ENCODE measurements at regions not wholly inside any gene's neighbourhood (a gene's known extent, or its start where the extent isn't known, plus 50 kb on each side); places are given as distances from the start of the nearest gene placed in this dataset.
A peak's percentile ranks its signal among the peaks of the same experiment; 100 is the strongest.

GRCh38 chr11:97703851-97704250 lies 1314.0 kb downstream of the JRKL start:
- DNase-seq, result no peak

DNA sequence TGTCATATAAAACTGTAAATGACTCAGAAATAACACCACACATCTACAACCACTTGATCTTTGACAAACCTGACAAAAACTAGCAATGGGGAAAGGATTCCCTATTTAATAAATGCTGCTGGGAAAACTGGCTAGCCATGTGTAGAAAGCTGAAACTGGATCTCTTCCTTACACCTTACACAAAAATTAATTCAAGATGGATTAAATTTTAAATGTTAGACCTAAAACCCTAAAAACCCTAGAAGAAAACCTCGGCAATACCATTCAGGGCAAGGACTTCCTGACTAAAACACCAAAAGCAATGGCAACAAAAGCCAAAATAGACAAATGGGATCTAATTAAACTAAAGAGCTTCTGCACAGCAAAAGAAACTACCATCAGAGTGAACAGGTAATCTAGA lies 1315.3 kb upstream of the CNTN5 start:
- DNase-seq, result peak; percentile 64

GRCh38 chr11:97717922-97718321 lies 1302.8 kb upstream of the CNTN5 start:
- DNase-seq, result no peak

DNA sequence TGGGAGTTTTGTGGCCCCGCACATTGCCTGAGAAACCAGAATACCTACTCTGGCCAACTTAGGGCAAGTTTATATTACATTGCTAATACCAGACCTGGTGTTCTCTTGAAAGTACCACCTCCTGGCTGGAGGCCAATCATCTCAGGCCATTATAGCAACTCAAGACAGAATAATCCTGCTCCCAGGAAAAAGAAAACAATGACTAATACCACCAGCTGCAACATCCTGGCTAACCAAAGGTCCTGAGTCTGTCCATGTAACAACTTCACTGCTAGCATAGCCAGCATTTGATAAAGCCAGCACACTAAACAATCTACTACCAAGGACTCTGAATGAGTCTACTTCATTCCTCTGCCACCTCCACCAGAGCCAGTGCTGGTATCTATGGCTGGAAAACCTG lies 1298.7 kb upstream of the CNTN5 start:
- DNase-seq, result no peak

DNA sequence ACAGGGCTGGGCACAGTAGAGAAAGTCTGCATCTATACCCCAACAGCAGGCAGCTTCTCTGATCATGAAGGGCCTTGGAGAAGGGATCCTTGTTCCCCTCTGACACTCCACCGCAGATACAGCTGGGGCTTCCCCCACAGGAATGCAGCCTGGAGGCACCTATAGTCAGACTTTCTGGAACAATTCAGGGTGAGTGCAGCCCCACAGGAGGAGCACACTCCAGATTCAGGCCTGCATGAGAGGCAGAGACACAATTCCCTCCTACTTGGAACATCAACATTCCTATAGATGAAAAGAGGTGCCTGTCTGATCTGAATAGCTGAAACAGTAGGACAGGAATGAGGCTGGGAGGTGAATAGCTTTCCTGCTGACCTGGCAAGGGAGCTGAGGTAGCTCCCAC lies 1298.0 kb upstream of the CNTN5 start:
- DNase-seq, result no peak

- peak; percentile 10 for DNase-seq
Measured at GRCh38 chr11:97729546-97730272, 1291.0 kb upstream of the CNTN5 start.

DNA sequence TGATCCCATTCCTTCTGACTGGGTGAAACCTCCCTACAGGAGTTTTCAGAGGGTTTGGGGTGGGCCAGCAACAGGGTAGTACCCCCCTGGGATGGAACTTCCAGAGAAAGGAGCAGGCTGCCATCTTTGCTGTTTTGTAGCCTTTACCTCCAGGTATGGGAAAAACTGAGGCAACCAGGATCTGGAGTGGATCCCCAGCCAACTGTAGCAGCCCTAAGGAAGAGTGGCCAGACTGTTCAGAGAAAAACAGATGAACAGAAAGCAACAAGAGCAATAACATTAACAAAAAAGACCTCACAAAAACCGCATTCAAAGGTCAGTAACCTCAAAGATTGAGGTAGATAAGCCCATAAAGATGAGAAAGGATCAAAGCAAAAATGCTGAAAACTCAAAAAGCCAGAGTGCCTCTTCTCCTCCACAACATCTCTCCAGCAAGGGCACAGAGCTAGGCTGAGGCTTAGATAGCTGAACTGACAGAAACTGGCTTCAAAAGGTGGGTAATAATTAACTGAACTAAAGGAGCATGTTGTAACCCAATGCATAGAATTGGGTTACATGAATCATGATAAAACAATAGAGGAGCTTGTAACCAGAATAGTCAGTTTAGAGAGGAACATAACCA lies 1288.6 kb upstream of the CNTN5 start:
- no peak for DNase-seq

DNA sequence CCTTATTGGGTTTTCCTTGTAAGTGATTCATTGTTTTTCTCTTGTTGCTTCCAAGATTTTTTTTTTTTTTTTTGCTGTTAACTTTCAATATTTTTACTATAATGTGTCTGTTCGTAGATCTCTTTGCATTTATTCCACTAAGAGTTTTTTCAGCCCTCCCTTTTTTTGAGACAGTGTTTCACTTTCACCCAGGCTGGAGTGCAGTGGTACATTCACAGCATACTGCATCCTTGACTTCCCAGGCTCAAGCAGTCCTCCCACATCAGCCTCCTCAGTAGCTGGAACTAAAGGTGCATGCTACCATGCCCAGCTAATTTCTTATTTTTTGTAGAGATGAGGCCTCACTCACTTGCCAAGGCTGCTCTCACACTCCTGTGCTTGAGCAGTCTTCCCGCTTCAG lies 1282.0 kb upstream of the CNTN5 start:
- DNase-seq, result no peak

DNA sequence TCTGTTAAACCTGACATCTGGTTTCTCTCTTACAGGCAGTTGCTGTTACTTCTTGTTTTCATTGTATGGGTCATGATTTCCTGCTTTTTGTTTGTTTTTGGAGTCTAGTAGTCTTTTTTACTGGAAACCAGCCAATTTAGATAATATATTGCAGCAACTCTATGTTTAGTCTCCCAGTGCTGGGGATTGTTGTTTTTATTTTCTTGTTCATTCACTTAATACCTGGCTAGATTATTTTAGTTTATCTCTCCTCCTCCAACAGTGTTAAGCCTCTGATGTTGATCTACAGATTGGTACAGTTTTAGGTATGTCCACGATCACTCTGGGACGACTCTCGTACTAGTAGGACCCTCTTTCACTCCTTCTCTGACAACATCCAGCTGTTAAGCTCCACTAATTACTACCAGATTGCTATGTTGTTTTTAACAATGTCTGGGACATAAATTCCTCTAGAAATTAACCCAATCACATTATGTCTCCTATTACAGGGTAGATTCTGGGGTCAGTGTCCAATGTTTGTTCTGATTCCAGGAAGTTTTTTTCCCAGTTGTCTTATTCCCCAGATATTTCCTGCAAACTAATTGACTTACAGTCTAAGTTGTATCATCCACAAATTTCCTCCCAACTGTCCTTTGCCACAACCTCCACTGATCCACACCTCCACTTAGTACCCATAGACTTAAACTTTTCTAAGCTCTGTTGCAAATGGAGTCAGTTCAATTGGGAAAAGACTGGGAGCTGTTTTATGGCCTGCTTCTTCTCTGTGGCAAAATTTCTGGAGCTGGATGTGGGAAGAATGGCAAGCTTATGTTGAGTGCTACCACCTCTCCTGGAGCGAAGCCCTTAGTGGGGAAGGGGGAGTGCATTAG lies 1280.6 kb upstream of the CNTN5 start:
- DNase-seq, result peak; percentile 66

DNA sequence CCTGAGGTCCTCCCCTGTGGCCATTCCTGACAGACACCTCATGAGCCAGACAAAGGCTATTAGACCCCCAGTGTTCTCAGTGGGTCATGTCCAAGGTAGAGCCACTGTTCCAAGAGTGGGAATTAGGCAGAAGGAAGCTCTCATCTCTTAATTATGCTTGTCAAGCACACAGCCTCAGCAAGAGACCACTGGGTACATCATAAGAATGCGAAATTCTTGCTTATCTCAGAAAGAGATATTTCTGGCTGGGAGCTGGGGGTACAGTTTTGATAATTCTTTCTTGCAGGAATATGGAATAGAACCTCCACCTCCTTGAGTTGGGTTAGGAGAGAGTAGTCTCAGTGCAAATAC lies 1280.0 kb upstream of the CNTN5 start:
- no peak for DNase-seq

DNA sequence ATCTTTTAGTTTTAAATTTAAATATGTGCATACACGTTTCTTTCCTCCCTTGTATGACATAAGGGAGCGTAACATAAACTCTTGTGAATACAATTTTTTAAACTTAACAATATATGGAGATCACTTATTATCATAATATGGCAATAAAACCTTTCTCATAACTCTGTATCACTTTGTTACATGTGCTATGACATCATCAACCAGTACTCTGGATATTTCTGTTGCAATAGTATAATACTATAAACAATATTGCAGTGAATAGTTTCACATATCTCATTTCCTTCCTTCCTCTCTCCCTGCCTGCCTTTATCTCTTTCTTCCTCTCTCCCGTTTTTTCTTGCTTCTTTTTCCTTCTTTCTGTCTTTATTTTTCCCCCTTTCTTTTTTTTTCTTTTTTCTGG lies 1278.0 kb upstream of the CNTN5 start:
- DNase-seq, result no peak

DNA sequence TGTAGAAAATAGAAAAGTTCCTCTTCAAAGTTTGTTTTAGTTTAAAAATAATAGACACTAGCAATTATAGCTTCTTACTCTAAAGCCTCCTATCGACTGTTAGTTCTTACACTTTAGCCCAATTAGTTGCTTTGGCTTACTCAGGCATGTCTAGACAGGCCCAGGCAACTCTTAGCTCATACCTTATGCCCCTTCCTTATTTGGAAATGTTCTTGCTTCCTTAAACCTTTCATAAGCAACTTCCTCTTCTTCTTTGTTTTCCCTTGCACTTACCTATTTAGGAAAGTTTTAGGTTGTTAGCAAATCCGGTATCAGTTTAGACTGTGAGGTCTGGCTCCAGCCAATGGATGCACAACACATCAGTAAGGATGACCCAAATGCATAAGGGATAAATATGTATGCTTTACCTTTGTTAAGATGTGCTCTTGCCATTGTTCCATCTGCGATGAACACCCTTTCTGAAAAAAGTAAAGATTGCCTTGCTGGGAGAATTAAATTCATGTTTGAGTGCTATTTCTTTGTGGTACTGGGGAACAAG lies 1277.5 kb upstream of the CNTN5 start:
- DNase-seq, result no peak

GRCh38 chr11:97745515-97746050 lies 1275.2 kb upstream of the CNTN5 start:
- no peak for DNase-seq

GRCh38 chr11:97746818-97747217 lies 1273.9 kb upstream of the CNTN5 start:
- peak; percentile 40 for DNase-seq

DNA sequence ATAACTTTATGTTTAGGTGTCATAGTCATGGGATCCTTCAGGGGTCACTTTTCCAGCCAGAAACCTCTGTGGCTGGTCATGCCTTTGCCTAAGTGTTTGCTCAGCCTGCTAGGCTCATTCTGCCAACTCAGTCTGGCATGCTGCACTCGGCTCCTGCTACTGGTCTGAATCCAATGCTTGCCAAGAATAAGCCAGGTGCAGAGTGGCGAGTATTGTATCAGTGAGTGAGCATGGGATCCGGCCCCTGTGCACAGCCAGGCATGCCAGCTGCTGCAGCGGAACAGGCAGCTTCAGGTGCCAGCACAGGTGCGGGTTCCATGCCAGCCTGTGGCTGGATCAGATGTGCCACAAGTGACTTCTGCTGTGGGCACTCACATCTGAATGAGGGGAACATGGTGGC lies 1269.3 kb upstream of the CNTN5 start:
- DNase-seq, result no peak

DNA sequence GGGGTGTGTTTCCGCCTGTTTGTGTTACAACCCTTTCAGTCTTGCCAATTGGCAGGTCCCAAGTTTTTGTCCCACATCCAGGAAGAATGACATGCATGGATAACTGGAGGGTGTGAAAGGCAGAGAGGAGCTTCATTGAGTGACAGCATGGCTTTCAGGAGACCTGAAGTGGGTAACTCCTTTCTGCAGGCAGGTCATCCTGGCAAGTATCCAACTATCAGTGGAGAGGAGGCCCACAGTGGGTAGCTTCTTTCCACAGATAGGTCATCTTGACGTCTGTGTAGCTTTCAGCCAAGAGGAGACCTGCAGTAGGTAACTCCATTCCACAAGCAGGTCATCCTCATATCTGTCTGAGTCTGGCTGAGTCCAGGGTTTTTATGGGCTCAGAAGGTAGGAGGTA lies 1268.8 kb upstream of the CNTN5 start:
- DNase-seq, result no peak

- no peak for DNase-seq
Measured at GRCh38 chr11:97754976-97755375, 1265.8 kb upstream of the CNTN5 start.

GRCh38 chr11:97756571-97757335 lies 1264.0 kb upstream of the CNTN5 start:
- no peak for DNase-seq

DNA sequence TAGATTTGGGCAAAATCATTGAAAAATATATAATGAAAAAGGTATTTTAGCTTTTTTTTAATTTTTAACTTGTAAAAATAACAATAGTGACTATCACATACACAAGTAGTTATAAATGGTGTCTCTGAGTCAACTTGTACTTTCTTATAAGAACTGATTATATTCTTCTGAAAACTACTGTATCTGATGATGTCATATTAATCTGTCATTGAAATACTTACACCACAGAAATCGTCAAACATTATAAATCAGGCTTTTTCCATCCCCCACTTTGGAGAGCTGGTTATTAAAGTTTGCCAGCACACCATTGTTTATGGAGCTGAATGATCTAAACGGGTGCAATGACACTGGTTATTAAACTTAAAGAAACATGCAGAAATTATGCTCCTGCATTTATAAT lies 1259.6 kb upstream of the CNTN5 start:
- no peak for DNase-seq

- DNase-seq, result no peak
Measured at GRCh38 chr11:97764193-97764592, 1256.6 kb upstream of the CNTN5 start.

DNA sequence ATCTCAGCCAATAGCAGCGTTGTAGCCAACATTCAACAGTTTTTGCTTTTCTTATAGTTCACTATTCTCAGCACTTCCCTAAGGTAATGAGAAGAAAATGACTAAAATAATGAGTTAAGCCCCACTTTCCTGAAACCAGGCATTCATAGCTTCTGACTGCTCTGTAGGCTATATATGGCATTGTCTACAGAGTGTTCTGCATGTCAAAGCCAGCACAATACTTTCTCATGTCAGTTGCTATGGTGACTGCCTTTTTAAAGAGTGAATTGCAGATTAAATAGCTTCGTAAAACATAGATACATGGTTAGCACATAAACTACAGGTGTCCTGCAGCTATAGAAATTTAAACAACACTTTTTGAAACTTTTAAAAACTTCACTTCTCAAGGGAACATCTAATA lies 1256.1 kb upstream of the CNTN5 start:
- DNase-seq, result peak; percentile 17

DNA sequence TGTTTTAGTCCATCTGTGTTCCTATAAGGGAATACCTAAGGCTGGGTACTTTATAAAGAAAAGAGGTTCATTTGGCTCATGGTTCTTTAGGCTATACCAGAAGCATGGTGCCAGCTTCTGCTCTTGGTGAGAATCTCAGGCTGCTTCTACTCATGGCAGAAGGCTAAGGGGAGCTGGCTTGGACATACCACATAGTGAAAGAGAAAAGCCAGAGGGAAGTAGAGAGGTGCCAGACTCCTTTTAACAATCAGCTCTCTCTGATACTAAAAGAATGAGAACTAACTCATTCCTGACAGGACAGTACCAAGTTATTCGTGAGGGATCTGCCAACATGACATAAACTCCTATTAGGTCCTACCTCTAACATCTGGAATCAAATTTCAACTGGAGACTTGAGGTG lies 1250.2 kb upstream of the CNTN5 start:
- no peak for DNase-seq

All from tongue (tissue), 1 donor.